IMR-90 (cell line): ENCODE measurements at regions not wholly inside any gene's neighbourhood (a gene's known extent, or its start where the extent isn't known, plus 50 kb on each side); places are given as distances from the start of the nearest gene placed in this dataset.

Source experiments
- ATAC-seq: fragments of 200-7000 bp; cut with Tn5 transposase; 2 replicates; pipeline ENCODE4 v1.9.1; 2020; ENCODE audit warnings: low read depth, mild to moderate bottlenecking, moderate library complexity
- BruUV-seq: library from RNA; stranded (reverse); fragments of 400-500 nt; replicated peaks from 2 replicates; lab custom pipeline; 2021; lab: Mats Ljungman, UMichigan
- CTCF ChIA-PET: fragments of 300-600 bp; formaldehyde crosslinking; extraction: SDS; loops from one replicate; lab custom pipeline; 2021; ENCODE audit warnings: antibody characterized with exemption; lab: Yijun Ruan, JAX
- POLR2A ChIA-PET: fragments of 300-600 bp; sonication (Branson Sonifier 250); formaldehyde crosslinking; loops from one replicate; lab custom pipeline; 2022; ENCODE audit warnings: antibody characterized with exemption; ENCODE audit not compliant: unreplicated experiment; lab: Charles Lee
- DNase-seq: peaks from one replicate; pipeline ENCODE4 v3.0.0; 2013
- H2AFZ ChIP-seq: replicated peaks from 2 replicates; pipeline ENCODE3; 2013; ENCODE audit warnings: low read length, mild to moderate bottlenecking; ENCODE audit not compliant: poor library complexity
- H2AK5ac ChIP-seq: 2 replicates; pipeline ENCODE4 v1.6.1; 2013; ENCODE audit warnings: low read depth, low read length, inconsistent platforms
- H2AK9ac ChIP-seq: replicated peaks from 2 replicates; pipeline ENCODE3; 2013; ENCODE audit warnings: mild to moderate bottlenecking, low read depth, low read length, moderate library complexity; ENCODE audit not compliant: poor library complexity
- H2BK120ac ChIP-seq: 2 replicates; pipeline ENCODE4 v1.6.1; 2013; ENCODE audit warnings: low read depth, low read length, inconsistent platforms
- H2BK15ac ChIP-seq: 3 replicates; pipeline ENCODE4 v1.6.1; 2013; ENCODE audit warnings: low read depth, low read length, inconsistent platforms
- H2BK20ac ChIP-seq: 2 replicates; pipeline ENCODE4 v1.6.1; 2013; ENCODE audit warnings: low read depth, mild to moderate bottlenecking, inconsistent platforms, low read length, moderate library complexity
- H2BK5ac ChIP-seq: 2 replicates; pipeline ENCODE4 v1.6.1; 2013; ENCODE audit warnings: mild to moderate bottlenecking, low read depth, low read length, inconsistent platforms; ENCODE audit not compliant: poor library complexity, severe bottlenecking
- H3K14ac ChIP-seq: replicated peaks from 2 replicates; pipeline ENCODE4 v1.6.1; 2013; ENCODE audit warnings: low read depth, low read length, inconsistent platforms
- H3K18ac ChIP-seq: 2 replicates; pipeline ENCODE4 v1.6.1; 2013; ENCODE audit warnings: low read depth, low read length, control low read depth
- H3K23ac ChIP-seq: 2 replicates; pipeline ENCODE4 v1.6.1; 2013; ENCODE audit warnings: low read depth, low read length, inconsistent platforms
- H3K27ac ChIP-seq: 2 replicates; pipeline ENCODE4 v1.5.1; 2013; ENCODE audit warnings: mild to moderate bottlenecking, control low read depth, low read length; ENCODE audit not compliant: insufficient read depth
- H3K27me3 ChIP-seq: 2 replicates; pipeline ENCODE4 v1.6.1; 2013; ENCODE audit warnings: low read length; ENCODE audit not compliant: control insufficient read depth, insufficient read depth
- H3K36me3 ChIP-seq: 2 replicates; pipeline ENCODE4 v1.6.1; 2013; ENCODE audit warnings: low read length, mixed read lengths; ENCODE audit not compliant: control insufficient read depth, insufficient read depth
- H3K4ac ChIP-seq: 2 replicates; pipeline ENCODE4 v1.6.1; 2013; ENCODE audit warnings: low read depth, low read length, inconsistent platforms
- H3K4me1 ChIP-seq: 2 replicates; pipeline ENCODE4 v1.6.1; 2013; ENCODE audit warnings: low read length, mixed read lengths; ENCODE audit not compliant: control insufficient read depth, insufficient read depth
- H3K4me2 ChIP-seq: 2 replicates; pipeline ENCODE4 v1.6.1; 2013; ENCODE audit warnings: low read depth, mild to moderate bottlenecking, control low read depth, low read length, moderate library complexity
- H3K4me3 ChIP-seq: 2 replicates; pipeline ENCODE4 v1.5.1; 2013; ENCODE audit warnings: low read depth, mild to moderate bottlenecking, control low read depth, low read length, moderate library complexity; ENCODE audit not compliant: insufficient read depth
- H3K56ac ChIP-seq: 2 replicates; pipeline ENCODE4 v1.6.1; 2013; ENCODE audit warnings: low read length, inconsistent platforms; ENCODE audit not compliant: insufficient read depth; ENCODE audit errors: extremely low read depth
- H3K79me1 ChIP-seq, 2 experiments: 2 replicates each; pipeline ENCODE4 v1.6.1; 2013; ENCODE audit warnings: low read length in 2 of 2, inconsistent platforms in 1 of 2, low read depth in 1 of 2
- H3K9ac ChIP-seq: 2 replicates; pipeline ENCODE4 v1.6.1; 2013; ENCODE audit warnings: low read depth, low read length, control low read depth
- H3K9me1 ChIP-seq: 2 replicates; pipeline ENCODE4 v1.6.1; 2013; ENCODE audit warnings: low read length, inconsistent platforms; ENCODE audit not compliant: insufficient read depth
- H3K9me3 ChIP-seq: 2 replicates; pipeline ENCODE4 v1.6.1; 2013; ENCODE audit warnings: low read length; ENCODE audit not compliant: control insufficient read depth, insufficient read depth
- H4K20me1 ChIP-seq: 2 replicates; pipeline ENCODE4 v1.6.1; 2013; ENCODE audit warnings: low read length, inconsistent platforms; ENCODE audit not compliant: insufficient read depth
- H4K5ac ChIP-seq: 2 replicates; pipeline ENCODE4 v1.6.1; 2013; ENCODE audit warnings: mild to moderate bottlenecking, low read depth, low read length, control low read depth
- H4K8ac ChIP-seq, 2 experiments: 2 replicates each; pipeline ENCODE4 v1.6.1; 2013; ENCODE audit warnings: low read depth in 2 of 2, low read length in 2 of 2, control low read depth in 1 of 2, inconsistent platforms in 1 of 2
- H4K91ac ChIP-seq: 2 replicates; pipeline ENCODE4 v1.6.1; 2013; ENCODE audit warnings: low read depth, low read length, inconsistent platforms; ENCODE audit not compliant: insufficient read depth
- BHLHE40 ChIP-seq: fragments of 150-350 bp; IDR thresholded peaks from 2 replicates; pipeline ENCODE4 v1.6.1; 2016; ENCODE audit warnings: mild to moderate bottlenecking, low read depth, low read length
- CEBPB ChIP-seq: IDR thresholded peaks from 2 replicates; pipeline ENCODE4 v1.6.1; 2012; ENCODE audit warnings: low read depth, low read length, improper control_type of control experiment
- CHD1 ChIP-seq: IDR thresholded peaks from 2 replicates; pipeline ENCODE4 v1.6.1; 2012; ENCODE audit warnings: low read depth, low read length, improper control_type of control experiment
- CTCF ChIP-seq: conservative IDR thresholded peaks from 2 replicates; pipeline ENCODE4 v1.5.1; 2012; ENCODE audit warnings: mild to moderate bottlenecking, low read depth, low read length, improper control_type of control experiment
- FOS ChIP-seq: fragments of 150-350 bp; IDR thresholded peaks from 2 replicates; pipeline ENCODE4 v1.6.1; 2016; ENCODE audit warnings: low read depth, low read length
- MAFK ChIP-seq: IDR thresholded peaks from 2 replicates; pipeline ENCODE4 v1.6.1; 2012; ENCODE audit warnings: low read depth, low read length, improper control_type of control experiment
- MAZ ChIP-seq: IDR thresholded peaks from 2 replicates; pipeline ENCODE4 v1.6.1; 2012; ENCODE audit warnings: low read depth, mild to moderate bottlenecking, low read length, improper control_type of control experiment, moderate library complexity, borderline replicate concordance
- MXI1 ChIP-seq: IDR thresholded peaks from 2 replicates; pipeline ENCODE4 v1.6.1; 2012; ENCODE audit warnings: low read depth, mild to moderate bottlenecking, low read length, moderate library complexity, borderline replicate concordance
- NFE2L2 ChIP-seq: fragments of 150-350 bp; IDR thresholded peaks from 2 replicates; pipeline ENCODE4 v1.6.1; 2016; ENCODE audit warnings: low read depth, mild to moderate bottlenecking, low read length
- POLR2A ChIP-seq: IDR thresholded peaks from 2 replicates; pipeline ENCODE4 v1.6.1; 2012; ENCODE audit warnings: mild to moderate bottlenecking, low read depth, low read length
- RAD21 ChIP-seq: IDR thresholded peaks from 2 replicates; pipeline ENCODE4 v1.6.1; 2012; ENCODE audit warnings: low read length, improper control_type of control experiment
- RCOR1 ChIP-seq: IDR thresholded peaks from 2 replicates; pipeline ENCODE4 v1.6.1; 2012; ENCODE audit warnings: mild to moderate bottlenecking, low read length, improper control_type of control experiment; ENCODE audit not compliant: insufficient replicate concordance
- RFX5 ChIP-seq: IDR thresholded peaks from 2 replicates; pipeline ENCODE4 v1.8.0; 2012; ENCODE audit warnings: low read depth, mild to moderate bottlenecking, low read length, moderate library complexity
- SMC3 ChIP-seq: fragments of 150-350 bp; IDR thresholded peaks from 2 replicates; pipeline ENCODE4 v1.6.1; 2016; ENCODE audit warnings: low read depth, mild to moderate bottlenecking, antibody characterized with exemption, low read length, moderate library complexity
- dilution Hi-C: fragments of 300-500 bp; cut with HindIII; formaldehyde crosslinking; loops from one replicate; pipeline ENCODE4 v1.14.3; 2018; ENCODE audit warnings: low sequenced_read_pairs; ENCODE audit not compliant: unreplicated experiment
- in situ Hi-C: fragments of 300-500 bp; cut with MboI; formaldehyde crosslinking; loops from 3 replicates; pipeline ENCODE4 v1.14.3; 2019; ENCODE audit warnings: low sequenced_read_pairs, inconsistent platforms, mixed read lengths
- intact Hi-C: fragments of 100-400 bp; cut with micrococcal nuclease; formaldehyde crosslinking; loops from 2 replicates; pipeline ENCODE4 v1.10.0; 2022
- TF ChIP-seq, protein P1 (sequence below): fragments of 150-350 bp; IDR thresholded peaks from 2 replicates; pipeline ENCODE4 v1.6.1; 2017; ENCODE audit warnings: mild to moderate bottlenecking, antibody characterized with exemption, low read length, low read depth
- TF ChIP-seq, protein P2 (sequence below): fragments of 150-350 bp; IDR thresholded peaks from 2 replicates; pipeline ENCODE4 v1.6.1; 2016; ENCODE audit warnings: low read depth, mild to moderate bottlenecking, low read length, moderate library complexity, borderline replicate concordance

- Histone ChIP-seq H3K79me1 (no peaks in the 10 kb centered on the region), H3K27ac (no peak overlapping the region), H4K20me1 (no peaks in the 10 kb centered on the region), H2BK20ac (no peak overlapping the region), H3K14ac (no peak overlapping the region), H4K8ac (no peak overlapping the region), H3K36me3 (no peaks in the 10 kb centered on the region), H4K5ac (no peak overlapping the region), H3K4me1 (no peaks in the 10 kb centered on the region), H2AFZ (no peak overlapping the region), H2BK15ac (no peak overlapping the region), H3K4me3 (no peak overlapping the region), H3K56ac (no peak overlapping the region), H3K27me3 (peaks cover 11% of the 10 kb centered on the region), H2BK5ac (no peak overlapping the region), H3K9me3 (no peaks in the 10 kb centered on the region), H2BK120ac (no peak overlapping the region), H3K9me1 (no peaks in the 10 kb centered on the region), H3K18ac (no peak overlapping the region), H2AK5ac (no peak overlapping the region), H3K4ac (no peak overlapping the region), H3K9ac (no peak overlapping the region), H3K4me2 (no peak overlapping the region), H4K91ac (no peak overlapping the region), H2AK9ac (no peak overlapping the region), H3K23ac (no peak overlapping the region)
- no peak for DNase-seq
- dilution Hi-C loops (no loop called here), intact Hi-C loops (no loop called here), in situ Hi-C loops (no loop called here)
- POLR2A ChIA-PET, result no interaction called here
- BruUV-seq, result no TSS peak
- ATAC-seq, result no peak
- CTCF ChIA-PET, result interaction anchor here (0.5 kb wide), 1 partner anchor 90 kb away, joined by 3 read pairs; no protein-coding TSS in a partner anchor
- TF ChIP-seq POLR2A (no peak), RFX5 (no peak), RAD21 (no peak), CEBPB (no peak), CHD1 (no peak), MAFK (no peak), CTCF (no peak), MXI1 (no peak), FOS (no peak), RCOR1 (no peak), BHLHE40 (no peak), MAZ (no peak), SMC3 (no peak), NFE2L2 (no peak)
- TF ChIP-seq, protein P1, sequence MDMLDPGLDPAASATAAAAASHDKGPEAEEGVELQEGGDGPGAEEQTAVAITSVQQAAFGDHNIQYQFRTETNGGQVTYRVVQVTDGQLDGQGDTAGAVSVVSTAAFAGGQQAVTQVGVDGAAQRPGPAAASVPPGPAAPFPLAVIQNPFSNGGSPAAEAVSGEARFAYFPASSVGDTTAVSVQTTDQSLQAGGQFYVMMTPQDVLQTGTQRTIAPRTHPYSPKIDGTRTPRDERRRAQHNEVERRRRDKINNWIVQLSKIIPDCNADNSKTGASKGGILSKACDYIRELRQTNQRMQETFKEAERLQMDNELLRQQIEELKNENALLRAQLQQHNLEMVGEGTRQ, result no peak
- TF ChIP-seq, protein P2, sequence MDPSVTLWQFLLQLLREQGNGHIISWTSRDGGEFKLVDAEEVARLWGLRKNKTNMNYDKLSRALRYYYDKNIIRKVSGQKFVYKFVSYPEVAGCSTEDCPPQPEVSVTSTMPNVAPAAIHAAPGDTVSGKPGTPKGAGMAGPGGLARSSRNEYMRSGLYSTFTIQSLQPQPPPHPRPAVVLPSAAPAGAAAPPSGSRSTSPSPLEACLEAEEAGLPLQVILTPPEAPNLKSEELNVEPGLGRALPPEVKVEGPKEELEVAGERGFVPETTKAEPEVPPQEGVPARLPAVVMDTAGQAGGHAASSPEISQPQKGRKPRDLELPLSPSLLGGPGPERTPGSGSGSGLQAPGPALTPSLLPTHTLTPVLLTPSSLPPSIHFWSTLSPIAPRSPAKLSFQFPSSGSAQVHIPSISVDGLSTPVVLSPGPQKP, result no peak
Measured at GRCh38 chr14:53703457-53703856, 253.2 kb downstream of the BMP4 start.
